BJ (cell line): ENCODE measurements at regions not wholly inside any gene's neighbourhood (a gene's known extent, or its start where the extent isn't known, plus 50 kb on each side); places are given as distances from the start of the nearest gene placed in this dataset.

Source experiments
- CTCF ChIA-PET: fragments of 350-600 bp; formaldehyde crosslinking; extraction: SDS; loops from one replicate; lab custom pipeline; 2021; ENCODE audit warnings: antibody characterized with exemption, inconsistent platforms; lab: Yijun Ruan, JAX
- POLR2A ChIA-PET: fragments of 300-600 bp; sonication (Branson Sonifier 250); formaldehyde crosslinking; extraction: SDS; loops from one replicate; lab custom pipeline; 2021; ENCODE audit warnings: antibody characterized with exemption; lab: Charles Lee
- DNase-seq: peaks from one replicate; pipeline ENCODE4 v3.0.0-alpha.2; 2011; ENCODE audit warnings: low read depth
- H3K27me3 ChIP-seq: 2 replicates; pipeline ENCODE4 v1.6.0; 2011; ENCODE audit warnings: low read length; ENCODE audit not compliant: control insufficient read depth, insufficient read depth
- H3K36me3 ChIP-seq: 2 replicates; pipeline ENCODE4 v1.5.1; 2011; ENCODE audit warnings: low read length; ENCODE audit not compliant: control insufficient read depth, insufficient read depth
- H3K4me3 ChIP-seq: 2 replicates; pipeline ENCODE4 v1.5.1; 2011; ENCODE audit warnings: low read depth, mild to moderate bottlenecking, control low read depth, low read length
- CTCF ChIP-seq: IDR thresholded peaks from 2 replicates; pipeline ENCODE4 v1.5.1; 2011; ENCODE audit warnings: low read depth, mild to moderate bottlenecking, control low read depth, inconsistent platforms, low read length, moderate library complexity; ENCODE audit not compliant: insufficient read depth

DNA sequence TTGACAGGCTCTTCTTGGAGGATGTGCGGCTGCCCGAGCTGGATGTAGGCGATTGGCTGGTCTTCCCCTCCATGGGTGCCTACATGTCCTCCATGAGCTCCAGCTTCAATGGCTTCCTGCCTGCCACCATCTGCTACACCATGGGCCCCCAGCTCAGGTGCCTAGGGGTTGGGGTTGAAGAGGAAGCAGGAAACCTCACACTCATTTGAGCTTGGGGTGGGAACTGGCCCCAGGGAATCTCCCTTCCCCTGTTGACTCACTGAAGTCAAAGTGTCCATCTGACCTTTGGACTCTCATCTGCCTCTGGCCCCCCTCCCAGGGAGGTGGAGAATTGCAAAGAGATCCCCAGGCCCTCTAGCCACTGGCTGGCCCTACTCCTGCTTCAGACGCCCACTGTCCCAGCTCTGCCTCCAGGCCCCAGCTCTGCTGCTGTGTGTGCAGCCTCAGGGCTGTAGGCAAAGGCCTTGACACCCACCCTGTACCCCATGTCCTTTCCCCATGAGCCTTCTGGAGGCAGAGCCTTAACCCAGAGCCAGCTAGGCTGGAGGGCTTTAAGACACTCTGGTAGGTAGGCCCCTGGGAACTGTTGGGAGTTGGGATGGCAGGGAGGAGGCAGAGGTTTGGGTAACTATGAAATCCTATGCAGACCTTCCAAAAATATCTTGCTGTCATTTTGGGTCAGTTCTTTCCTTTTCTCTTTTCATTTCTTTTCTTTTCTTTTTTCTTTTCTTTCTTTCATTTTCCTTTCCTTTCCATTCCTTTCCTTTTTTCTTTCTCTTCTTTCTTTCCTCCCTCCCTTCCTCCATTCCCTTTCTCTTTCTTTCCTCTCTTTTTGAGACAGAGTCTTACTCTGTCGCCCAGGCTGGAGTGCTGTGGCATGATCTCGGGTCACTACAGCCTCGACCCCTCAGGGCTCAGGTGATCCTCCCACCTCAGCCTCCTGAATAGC, 66.9 kb upstream of the TINAGL1 start:
- CTCF ChIA-PET, result no interaction called here
- POLR2A ChIA-PET, result no interaction called here
- no peak for TF ChIP-seq CTCF
- no peak for DNase-seq
- peaks cover 32% of the 10 kb centered on the region for H3K27me3 ChIP-seq
- no peak overlapping the region for H3K4me3 ChIP-seq
- no peaks in the 10 kb centered on the region for H3K36me3 ChIP-seq

DNA sequence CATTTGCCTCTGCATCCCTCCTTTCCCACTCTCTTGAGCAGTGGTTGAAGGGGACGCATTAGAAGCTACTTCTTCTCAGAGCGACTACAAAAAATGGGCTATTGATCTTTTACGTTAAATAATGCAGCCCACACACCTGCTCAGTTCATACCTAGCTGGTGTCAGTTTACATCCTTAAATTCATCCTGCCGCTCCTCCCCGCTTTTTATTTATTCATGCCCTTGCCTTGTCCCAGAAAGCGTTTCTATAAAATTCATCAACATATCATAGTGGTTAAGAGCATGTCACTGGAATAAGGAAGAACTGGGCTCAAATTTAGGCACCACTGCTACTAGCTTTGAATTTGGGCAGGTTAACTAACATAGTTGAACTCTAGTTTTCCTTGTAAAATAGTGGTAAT, 66.0 kb upstream of the TINAGL1 start:
- Histone ChIP-seq H3K4me3 (no peak overlapping the region), H3K27me3 (peaks cover 34% of the 10 kb centered on the region), H3K36me3 (no peaks in the 10 kb centered on the region)
- ChIA-PET CTCF (interaction anchor here (1.1 kb wide), 1 partner anchor 39 kb away, joined by 3 read pairs; no protein-coding TSS in a partner anchor), POLR2A (no interaction called here)
- no peak for DNase-seq
- no peak for TF ChIP-seq CTCF

DNA sequence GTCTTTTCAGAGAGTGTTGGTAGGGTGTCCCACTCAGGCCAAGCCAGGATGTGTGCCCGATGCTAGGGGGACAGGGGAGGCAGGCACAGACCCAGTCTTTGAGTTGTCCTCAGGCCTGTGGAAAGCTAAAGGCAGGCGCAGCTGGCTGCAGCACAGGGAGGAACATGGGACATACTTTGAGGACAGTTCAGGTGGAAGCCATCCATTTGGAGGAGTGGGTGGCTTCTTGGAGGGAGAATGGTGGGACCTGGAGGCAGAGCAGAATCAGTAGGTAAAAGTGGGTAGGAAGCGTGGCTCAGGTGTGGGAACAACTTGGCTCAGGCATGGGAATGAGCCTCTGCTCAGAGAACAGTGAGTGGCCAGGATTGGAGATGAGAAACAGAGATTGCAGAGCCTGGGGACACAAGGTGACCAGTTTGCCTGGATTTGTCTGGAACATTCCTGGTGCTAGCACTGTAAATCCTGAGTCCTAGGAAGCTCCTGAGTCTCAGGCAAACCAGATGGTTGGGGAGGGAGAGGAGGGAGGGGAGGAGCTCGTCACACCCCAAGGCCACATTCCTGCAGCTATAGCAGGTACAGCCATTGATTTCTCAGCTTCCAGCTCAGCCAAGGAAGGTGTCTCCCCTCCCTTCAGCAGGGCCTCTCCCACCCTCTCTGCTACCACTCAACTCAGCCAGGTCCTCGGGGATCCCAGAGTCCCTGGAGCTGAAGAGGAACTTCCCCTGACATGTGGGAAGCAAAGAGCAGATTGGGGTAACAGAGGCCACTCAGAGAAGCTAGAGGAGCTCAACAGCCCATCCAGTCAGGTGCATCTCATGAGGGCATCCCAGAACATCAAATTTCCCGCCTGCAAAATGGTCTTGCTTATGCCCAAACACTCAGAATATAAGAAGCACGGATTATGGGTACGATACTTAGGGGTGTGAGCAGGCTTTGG, 65.2 kb upstream of the TINAGL1 start:
- H3K4me3 ChIP-seq, result no peak overlapping the region
- ChIA-PET POLR2A (interaction anchor here (0.6 kb wide), 1 partner anchor 117 kb away, joined by 3 read pairs; no protein-coding TSS in a partner anchor), CTCF (interaction anchor here (0.9 to 1.1 kb wide), 3 partner anchors 9 to 38 kb away, joined by 3 read pairs; no protein-coding TSS in a partner anchor)
- H3K27me3 ChIP-seq, result peaks cover 34% of the 10 kb centered on the region
- no peak for DNase-seq
- TF ChIP-seq CTCF, result no peak
- no peaks in the 10 kb centered on the region for H3K36me3 ChIP-seq

DNA sequence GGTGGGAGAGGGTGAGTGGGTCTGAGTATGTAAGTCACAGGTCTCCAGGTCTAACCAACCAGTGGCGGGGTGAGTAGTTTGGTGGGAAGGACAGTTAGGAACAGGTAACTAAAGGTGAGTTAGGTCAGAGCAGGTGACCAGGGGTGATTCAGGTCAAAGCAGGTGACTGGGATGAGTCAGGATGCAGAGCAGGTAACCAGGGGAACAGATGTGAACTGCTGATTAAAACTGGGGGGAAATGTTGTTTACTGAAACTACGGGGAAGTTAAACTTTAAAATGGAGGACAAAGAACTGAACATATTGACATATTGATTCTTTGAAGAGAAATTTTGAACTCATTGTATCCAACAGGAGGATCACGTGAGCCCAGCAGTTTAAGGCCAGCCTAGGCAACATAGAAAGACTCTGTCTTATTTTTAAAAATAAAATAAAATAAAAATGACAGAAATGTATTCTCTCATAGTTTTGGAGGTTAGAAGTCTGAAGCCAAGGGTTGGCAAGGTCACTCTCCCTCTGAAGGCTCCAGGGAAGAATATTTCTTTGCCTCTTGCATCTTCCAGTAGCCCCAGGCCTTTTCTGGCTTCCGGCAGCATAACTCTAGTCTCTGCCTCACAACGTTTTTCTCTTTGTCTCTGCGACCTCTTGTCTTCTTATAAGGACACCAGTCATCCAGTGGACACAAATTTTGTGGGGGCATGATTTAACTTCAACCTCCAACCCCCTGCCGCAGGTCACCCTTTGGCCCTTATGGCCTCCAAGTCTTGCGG, 64.3 kb upstream of the TINAGL1 start:
- H3K36me3 ChIP-seq, result no peaks in the 10 kb centered on the region
- no peak overlapping the region for H3K4me3 ChIP-seq
- CTCF ChIA-PET, result interaction anchor here (1.0 kb wide), 1 partner anchor 10 kb away, joined by 3 read pairs; no protein-coding TSS in a partner anchor
- H3K27me3 ChIP-seq, result peaks cover 28% of the 10 kb centered on the region
- TF ChIP-seq CTCF, result no peak
- no peak for DNase-seq
- POLR2A ChIA-PET, result no interaction called here
